ENCODE measurements at regions not wholly inside any gene's neighbourhood (a gene's known extent, or its start where the extent isn't known, plus 50 kb on each side); places are given as distances from the start of the nearest gene placed in this dataset.
"Not testable (repeated sequence)": the region's sequence is repeated elsewhere in the genome, so short reads cannot be mapped to it uniquely, and the experiment has no call there.

DNA sequence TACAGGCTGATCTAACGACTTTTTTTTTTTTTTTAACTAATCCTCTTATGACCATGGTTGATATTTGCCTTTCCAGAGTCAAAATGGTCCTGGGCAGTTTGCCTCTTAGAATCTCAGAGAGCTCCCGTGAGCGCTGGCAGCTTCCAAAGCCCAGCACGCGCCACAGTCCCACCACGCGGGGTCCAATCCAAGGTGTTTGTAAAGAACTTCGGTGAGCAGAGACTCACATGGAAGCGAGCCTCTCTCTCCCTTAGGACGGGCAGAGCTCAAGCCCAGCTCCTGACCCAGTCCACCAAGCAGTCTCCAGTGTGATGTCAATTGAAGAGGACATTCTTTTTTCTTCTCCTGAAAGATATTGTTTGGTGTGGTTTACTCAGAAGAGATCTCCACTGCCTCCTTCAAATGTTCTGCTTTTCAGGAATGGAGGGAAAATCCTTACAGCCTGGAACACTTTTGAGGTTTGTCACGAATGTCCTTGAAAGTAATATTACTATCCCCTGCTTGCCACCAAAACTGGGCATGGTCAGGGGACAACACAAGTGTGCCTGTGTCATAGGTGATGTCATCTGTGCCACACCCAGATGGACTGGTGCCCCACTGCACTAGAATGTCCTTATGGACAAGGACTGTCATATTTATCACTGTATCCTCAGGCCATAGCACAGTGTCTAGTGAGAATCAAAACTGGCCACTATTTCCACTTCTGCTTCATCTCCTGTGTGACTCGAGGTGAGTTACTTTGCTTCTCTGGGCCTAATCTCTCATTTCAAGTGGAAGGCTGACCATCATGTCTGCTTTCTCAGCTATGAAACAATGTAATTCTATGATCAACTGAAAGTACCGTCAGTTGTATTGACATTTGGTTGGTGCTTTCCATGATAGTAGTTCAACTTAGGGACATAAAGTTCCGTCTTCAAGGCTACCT lies 97.4 kb upstream of the EDEM3 start:
- no peak for DNase-seq

- no peak for DNase-seq
Measured at GRCh38 chr1:184843732-184844495, 89.3 kb upstream of the EDEM3 start.

- DNase-seq, result no peak
Measured at GRCh38 chr1:184840596-184840995, 85.9 kb upstream of the EDEM3 start.

- no peak for DNase-seq
Measured at GRCh38 chr1:184838504-184838951, 83.9 kb upstream of the EDEM3 start.

GRCh38 chr1:184836934-184837895 lies 82.6 kb upstream of the EDEM3 start:
- no peak for DNase-seq

DNA sequence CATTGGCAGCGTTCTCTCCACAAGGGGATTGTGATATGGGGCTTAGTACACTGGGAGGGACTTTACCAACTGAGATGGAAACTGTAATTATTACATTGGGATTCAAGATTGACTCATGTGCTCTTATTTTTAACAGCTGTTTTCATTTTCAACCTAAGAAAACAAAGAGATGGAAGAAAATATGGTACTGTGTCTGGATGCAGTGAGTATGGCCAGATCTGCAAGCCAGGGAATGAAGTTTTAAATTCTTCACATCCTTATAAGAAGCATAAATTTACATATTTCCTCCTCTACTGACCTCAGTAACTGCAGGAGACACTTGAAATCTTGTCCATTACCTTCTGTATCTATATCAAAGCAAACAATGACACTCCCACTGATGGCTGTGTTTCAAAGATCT lies 81.5 kb upstream of the EDEM3 start:
- DNase-seq, result no peak

DNA sequence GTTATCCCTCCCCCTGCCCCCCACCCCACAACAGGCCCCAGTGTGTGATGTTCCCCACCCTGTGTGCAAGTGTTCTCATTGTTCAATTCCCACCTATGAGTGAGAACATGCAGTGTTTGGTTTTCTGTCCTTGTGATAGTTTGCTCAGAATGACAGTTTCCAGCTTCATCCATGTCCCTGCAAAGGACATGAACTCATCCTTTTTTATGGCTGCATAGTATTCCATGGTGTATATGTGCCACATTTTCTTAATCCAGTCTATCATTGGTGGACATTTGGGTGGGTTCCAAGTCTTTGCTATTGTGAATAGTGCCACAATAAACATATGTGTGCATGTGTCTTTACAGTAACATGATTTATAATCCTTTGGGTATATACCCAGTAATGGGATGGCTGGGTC lies 79.3 kb upstream of the EDEM3 start:
- DNase-seq, result not testable (repeated sequence)

DNA sequence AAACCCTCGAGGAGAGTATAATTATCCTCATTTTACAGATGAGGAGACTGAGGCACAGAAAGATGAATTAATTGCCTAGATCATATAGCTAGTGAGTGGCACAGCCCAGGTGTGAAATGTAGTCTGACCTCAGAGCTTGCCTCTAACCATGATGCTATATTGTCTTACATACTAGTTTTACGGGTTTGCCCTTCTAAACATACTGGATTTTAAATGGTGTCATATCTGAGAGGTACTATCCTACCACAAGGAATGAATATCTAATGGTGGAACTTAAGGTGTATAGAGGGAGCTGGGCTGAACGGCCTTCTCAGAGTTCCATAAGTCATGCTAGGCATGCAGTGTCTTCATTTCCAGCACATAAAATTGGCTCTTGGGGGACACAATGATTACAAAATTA lies 77.9 kb upstream of the EDEM3 start:
- no peak for DNase-seq

GRCh38 chr1:184829496-184829895 lies 74.8 kb upstream of the EDEM3 start:
- DNase-seq, result not testable (repeated sequence)

DNA sequence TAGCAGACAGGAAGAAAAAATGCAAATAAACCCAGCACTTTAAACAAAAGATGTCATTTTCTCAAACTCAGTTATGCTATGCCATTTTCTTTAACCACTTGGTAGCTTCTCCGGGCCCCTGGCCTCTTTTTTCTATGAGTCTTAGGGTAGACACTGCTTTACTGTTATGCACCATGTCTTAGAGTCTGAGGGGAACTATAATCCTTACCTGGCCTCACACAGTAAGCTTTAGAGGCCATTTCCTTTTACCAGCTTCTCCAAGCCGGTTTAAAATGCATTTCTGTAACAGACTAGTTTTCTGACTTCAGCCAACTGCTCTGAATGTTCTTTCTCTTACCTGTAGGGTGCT lies 73.7 kb upstream of the EDEM3 start:
- no peak for DNase-seq

- DNase-seq, result no peak
Measured at GRCh38 chr1:184827600-184828368, 73.1 kb upstream of the EDEM3 start.

- DNase-seq, result no peak
Measured at GRCh38 chr1:184826001-184826400, 71.3 kb upstream of the EDEM3 start.

DNA sequence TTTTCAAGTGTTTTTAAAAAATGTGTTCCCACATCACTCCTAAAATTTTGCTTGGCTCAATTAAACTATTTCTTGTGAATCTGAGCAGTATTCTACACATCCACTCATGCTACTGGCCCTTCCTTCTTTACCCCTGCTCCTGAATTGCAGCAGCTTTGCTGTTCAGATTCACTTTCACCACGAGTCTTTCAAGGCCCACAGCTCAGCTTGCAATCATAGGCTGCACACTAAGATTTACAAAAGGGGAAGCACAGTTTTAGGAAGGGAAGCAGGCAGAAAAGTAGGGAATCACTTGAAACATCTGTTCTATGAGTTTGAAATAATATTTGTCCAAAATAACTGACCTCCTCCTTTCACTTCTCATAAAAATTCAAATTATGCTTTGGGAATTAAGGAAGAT lies 70.9 kb upstream of the EDEM3 start:
- DNase-seq, result no peak

DNA sequence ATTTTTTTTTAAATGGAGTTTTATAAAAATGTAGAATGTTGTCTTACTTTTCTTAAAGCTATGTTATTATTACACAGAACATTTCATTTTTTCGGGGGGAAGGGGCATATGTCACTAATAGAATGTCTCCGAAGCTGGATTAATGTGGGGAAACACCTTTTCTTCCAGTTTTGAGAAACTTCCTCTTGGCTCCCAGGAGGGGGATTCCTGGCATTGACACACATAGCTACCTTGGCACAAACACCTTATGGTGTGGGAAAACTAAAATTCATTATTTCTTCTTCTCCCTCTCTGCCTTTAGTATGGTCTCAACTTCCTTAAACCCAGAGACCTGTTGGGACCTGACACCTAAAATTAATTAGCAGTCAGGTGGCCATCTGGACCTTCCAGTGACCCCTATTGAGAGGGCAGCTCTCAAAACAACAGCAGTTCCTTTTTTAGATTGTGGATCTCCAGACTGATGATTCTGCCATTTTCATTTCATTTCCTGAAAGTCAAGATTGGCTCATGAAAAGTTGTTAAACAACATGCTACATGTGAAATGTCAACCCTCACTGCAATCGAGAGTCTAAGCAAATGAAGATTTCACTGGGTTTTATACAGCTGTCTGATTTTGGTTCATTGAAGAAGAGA lies 70.1 kb upstream of the EDEM3 start:
- no peak for DNase-seq

DNA sequence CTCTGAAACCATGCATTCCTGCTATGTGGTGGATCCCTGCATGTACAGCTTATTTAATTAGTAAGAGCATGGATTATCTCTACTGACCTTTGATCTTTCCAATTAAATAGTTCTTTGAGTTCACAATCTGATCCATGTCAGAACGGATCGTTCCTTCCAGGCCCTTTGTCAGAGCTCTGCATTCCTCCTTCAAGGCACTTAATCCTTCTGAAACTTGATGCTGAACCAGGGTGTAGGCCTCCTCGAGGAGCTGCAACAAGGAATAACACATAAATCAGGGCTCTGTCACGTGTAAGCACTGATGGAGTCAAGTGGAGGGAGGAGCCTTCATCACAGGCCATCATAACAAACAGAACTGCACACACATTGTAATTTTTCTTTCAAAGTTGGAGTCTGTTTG lies 68.4 kb upstream of the EDEM3 start:
- DNase-seq, result no peak

- DNase-seq, result no peak
Measured at GRCh38 chr1:184822267-184822666, 67.6 kb upstream of the EDEM3 start.

GRCh38 chr1:184821658-184822057 lies 67.0 kb upstream of the EDEM3 start:
- DNase-seq, result no peak

DNA sequence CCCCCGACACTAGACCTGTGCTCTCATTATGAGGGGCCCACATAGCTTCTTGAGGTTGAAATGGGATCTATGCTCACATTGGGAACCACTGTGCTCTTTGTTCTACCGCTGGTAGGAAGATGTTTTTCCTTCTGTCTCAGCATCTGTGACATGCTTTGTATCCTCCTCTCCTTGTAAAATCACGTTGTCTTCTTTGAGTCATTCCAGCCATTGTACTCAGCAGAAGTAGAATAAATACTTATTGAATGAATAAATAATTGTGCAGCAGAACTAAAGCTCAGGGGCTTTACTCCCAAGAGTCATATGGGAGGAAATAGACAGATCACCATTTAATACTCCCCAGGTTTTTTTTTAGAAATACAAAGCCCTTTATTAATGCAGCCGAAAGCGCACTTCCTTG lies 66.3 kb upstream of the EDEM3 start:
- DNase-seq, result no peak

DNA sequence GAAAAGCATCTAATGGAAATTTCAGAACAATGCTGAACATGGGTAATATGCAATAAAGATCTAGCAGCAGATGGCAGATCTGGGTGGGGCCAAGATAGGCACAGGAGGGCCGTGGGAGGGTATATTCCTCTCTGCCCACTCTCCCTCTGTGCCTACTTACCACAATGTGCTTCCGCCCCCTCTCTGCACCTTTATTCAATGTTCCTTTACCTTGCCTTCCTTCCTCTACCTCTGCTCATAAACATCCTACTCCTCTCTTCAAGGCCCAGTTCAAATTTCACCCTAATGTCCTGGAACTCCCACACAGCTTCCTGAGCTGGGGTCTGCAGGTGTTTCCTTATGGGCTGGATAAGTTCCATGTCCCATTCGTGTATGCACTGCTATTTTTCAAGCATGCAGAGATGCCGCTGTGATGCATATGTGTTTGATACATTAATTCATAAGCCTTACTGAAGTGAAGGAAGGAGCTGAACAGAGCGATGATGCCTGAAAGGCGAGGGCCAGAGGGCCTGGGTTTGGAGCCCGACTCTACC lies 65.6 kb upstream of the EDEM3 start:
- no peak for DNase-seq

DNA sequence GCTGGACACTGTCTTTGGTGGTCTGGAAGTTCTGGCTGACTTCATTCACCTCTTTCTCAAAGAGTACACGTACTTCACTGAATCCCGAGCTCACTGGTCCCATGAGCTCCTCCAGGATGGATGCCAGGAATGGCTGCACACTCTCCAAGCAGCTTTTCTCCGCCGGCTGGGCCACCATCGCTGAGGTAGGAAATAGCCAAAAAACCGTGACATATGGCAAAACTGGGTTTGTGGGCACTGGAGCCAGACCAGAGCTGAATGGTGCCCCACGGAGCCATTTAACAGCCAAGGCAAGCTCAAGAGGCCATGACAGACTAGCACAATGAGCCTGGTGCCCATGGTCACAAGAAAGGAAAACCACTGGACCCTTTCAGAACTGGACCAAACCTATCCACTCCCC lies 64.0 kb upstream of the EDEM3 start:
- DNase-seq, result no peak

DNA sequence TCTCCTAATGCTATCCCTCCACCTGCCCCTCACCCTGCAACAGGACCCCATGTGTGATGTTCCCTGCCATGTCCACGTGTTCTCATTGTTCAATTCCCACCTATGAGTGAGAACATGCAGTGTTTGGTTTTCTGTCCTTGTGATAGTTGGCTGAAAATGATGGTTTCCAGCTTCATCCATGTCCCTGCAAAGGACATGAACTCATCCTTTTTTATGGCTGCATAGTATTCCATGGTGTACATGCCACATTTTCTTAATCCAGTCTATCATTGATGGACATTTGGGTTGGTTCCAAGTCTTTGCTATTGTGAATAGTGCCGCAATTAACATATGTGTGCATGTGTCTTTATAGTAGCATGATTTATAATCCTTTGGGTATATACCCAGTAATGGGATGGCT lies 62.3 kb upstream of the EDEM3 start:
- not testable (repeated sequence) for DNase-seq

Measured in SHP77 treated with DMSO at 0.1 percent for 48 hours (cell line).